Thymus (tissue), 11 donors: ENCODE measurements at regions not wholly inside any gene's neighbourhood (a gene's known extent, or its start where the extent isn't known, plus 50 kb on each side); places are given as distances from the start of the nearest gene placed in this dataset.
"Not testable (repeated sequence)": the region's sequence is repeated elsewhere in the genome, so short reads cannot be mapped to it uniquely, and the experiment has no call there.

Experiments
- DNase-seq, 9 donors: peaks; one replicate each; pipeline ENCODE4 v3.0.0-alpha.2; 2013; ENCODE audit warnings: low spot score in 9 of 9, low read depth in 6 of 9, missing footprints in 1 of 9
- H3K27ac ChIP-seq, 2 donors: one replicate each; pipeline ENCODE4 v1.5.1; 2013; ENCODE audit warnings: control low read depth in 1 of 2, low read depth in 1 of 2, low read length in 1 of 2, mild to moderate bottlenecking in 1 of 2, moderate library complexity in 1 of 2
- H3K27me3 ChIP-seq, 2 donors: one replicate each; pipeline ENCODE4 v1.5.1; 2013; ENCODE audit warnings: low read length in 1 of 2; ENCODE audit not compliant: control insufficient read depth in 2 of 2, insufficient read depth in 1 of 2
- H3K36me3 ChIP-seq, 2 donors: one replicate each; pipeline ENCODE4 v1.5.1; 2013; ENCODE audit warnings: low read length in 1 of 2, mild to moderate bottlenecking in 1 of 2, moderate library complexity in 1 of 2; ENCODE audit not compliant: control insufficient read depth in 2 of 2, insufficient read depth in 2 of 2
- H3K4me1 ChIP-seq, 2 donors: one replicate each; pipeline ENCODE4 v1.5.1; 2013; ENCODE audit warnings: low read length in 2 of 2; ENCODE audit not compliant: control insufficient read depth in 2 of 2, insufficient read depth in 2 of 2
- H3K4me3 ChIP-seq, 2 donors: one replicate each; pipeline ENCODE4 v1.5.1; 2013; ENCODE audit warnings: low read length in 2 of 2, control low read depth in 1 of 2, mild to moderate bottlenecking in 1 of 2
- H3K9me3 ChIP-seq, 2 donors: one replicate each; pipeline ENCODE4 v1.5.1; 2013; ENCODE audit warnings: low read length in 1 of 2, mild to moderate bottlenecking in 1 of 2; ENCODE audit not compliant: control insufficient read depth in 2 of 2, insufficient read depth in 1 of 2
- WGBS: extraction: QIAGEN DNeasy Blood & Tissue Kit; methylation state at CpG from one replicate; pipeline ENCODE4 v1.1.7; 2013; 5-methylcytosine and 5-hydroxymethylcytosine counted together
- donor health status: healthy.

GRCh38 chr7:96578606-96579005, 131.0 kb downstream of the SEM1 start:
- Histone ChIP-seq H3K4me3 (no peak overlapping the region), H3K27ac (no peak overlapping the region), H3K36me3 (no peaks in the 10 kb centered on the region), H3K27me3 (no peaks in the 10 kb centered on the region), H3K4me1 (no peaks in the 10 kb centered on the region), H3K9me3 (no peaks in the 10 kb centered on the region)
- no peak for DNase-seq

DNA sequence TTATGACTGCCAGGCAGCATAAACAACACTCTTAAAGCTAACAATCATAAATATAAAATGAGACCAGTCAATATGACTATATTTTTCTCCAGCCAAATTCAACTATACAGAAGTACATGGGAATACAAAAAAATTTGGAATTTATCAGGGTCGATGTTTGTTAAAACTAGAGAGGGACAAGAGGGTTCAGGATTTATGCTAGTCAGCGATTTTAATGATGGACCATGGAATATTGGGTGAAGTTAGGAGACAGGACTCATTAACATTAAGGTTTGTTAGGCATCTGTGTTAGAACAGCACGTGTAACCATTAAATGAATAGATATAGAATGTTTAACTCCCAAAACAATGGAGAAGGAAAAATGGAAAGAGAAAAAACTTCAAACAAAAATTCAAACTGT, 146.2 kb downstream of the SEM1 start:
- no peak overlapping the region for H3K4me3 ChIP-seq
- no peak for DNase-seq
- H3K27ac ChIP-seq: no peak overlapping the region
- no peaks in the 10 kb centered on the region for H3K36me3 ChIP-seq
- WGBS: 93% methylated on average over 3 of the region's 3 CpGs
- no peaks in the 10 kb centered on the region for H3K9me3 ChIP-seq
- no peaks in the 10 kb centered on the region for H3K27me3 ChIP-seq
- no peaks in the 10 kb centered on the region for H3K4me1 ChIP-seq

DNA sequence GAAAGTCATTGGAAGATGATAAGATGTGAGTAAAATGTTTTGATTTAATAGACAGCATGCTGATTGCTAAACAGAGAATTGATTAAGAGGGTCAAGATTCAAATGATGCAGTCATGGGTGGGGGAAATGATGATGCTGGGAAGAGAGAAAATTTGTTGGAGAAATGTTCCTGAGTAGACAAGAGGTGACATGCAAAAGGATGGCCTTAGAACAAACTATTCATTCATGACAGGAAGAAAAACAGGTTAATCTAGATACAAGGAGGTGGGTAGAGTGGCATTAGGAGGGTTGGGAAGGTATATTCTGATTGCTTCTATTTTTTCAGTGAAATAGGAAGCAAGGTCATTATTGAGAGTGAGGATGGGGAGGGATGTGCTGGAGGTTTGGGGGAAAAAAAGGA, 146.7 kb downstream of the SEM1 start:
- H3K4me3 ChIP-seq: no peak overlapping the region
- H3K27me3 ChIP-seq: no peaks in the 10 kb centered on the region
- no peaks in the 10 kb centered on the region for H3K9me3 ChIP-seq
- H3K27ac ChIP-seq: no peak overlapping the region
- no peak for DNase-seq
- no peaks in the 10 kb centered on the region for H3K36me3 ChIP-seq
- H3K4me1 ChIP-seq: no peaks in the 10 kb centered on the region

DNA sequence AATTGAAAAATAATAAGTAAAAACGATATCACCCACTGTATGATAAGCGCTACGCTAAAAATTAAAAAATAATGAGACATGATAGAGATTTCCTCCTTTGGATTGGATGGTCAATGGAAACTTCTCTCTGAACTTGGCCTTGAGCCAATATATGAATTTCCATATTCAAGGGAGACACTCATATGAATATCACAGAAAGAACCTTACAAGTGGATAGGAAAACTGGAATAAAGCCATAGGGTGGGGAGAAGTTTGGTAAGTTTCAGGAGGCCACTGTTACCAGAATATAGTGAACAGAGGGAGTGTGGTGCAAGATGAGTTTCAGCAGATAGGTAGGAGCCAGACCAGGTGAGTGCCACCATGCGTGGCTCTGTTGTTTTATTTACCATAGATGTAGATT, 147.2 kb downstream of the SEM1 start:
- WGBS: 74% methylated on average over 4 of the region's 4 CpGs
- Histone ChIP-seq H3K9me3 (no peaks in the 10 kb centered on the region), H3K27me3 (no peaks in the 10 kb centered on the region), H3K27ac (no peak overlapping the region), H3K4me3 (no peak overlapping the region), H3K36me3 (no peaks in the 10 kb centered on the region), H3K4me1 (no peaks in the 10 kb centered on the region)
- no peak for DNase-seq

DNA sequence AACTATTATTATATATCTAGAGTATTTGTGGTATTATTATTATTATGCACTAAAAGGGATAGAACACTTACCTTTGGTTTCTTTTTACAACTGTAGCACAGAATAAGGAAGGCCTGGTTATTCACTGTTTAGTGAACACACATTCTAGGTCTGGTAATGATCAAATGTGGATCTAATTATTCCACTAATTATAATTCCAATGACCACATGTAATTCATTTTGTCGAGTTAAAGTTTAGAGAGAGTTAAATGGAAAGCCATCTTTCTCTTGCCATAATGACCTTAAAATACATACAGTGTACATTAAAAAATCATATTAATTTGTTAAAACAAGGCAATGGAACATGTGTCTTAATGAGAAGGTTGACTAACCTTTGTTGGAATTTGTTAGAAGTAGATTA, 147.8 kb downstream of the SEM1 start:
- no peak for DNase-seq
- 96% methylated on average over 1 of the region's 1 CpG for WGBS

GRCh38 chr7:96558530-96558929, 151.1 kb downstream of the SEM1 start:
- Histone ChIP-seq H3K4me3 (no peak overlapping the region), H3K9me3 (no peaks in the 10 kb centered on the region), H3K36me3 (no peaks in the 10 kb centered on the region), H3K4me1 (no peaks in the 10 kb centered on the region), H3K27ac (no peak overlapping the region), H3K27me3 (no peaks in the 10 kb centered on the region)
- 88% methylated on average over 2 of the region's 2 CpGs for WGBS
- DNase-seq: no peak

More for the DNA sequence above, 147.8 kb downstream of the SEM1 start:
- no peaks in the 10 kb centered on the region for H3K9me3 ChIP-seq
- H3K27ac ChIP-seq: no peak overlapping the region
- H3K4me3 ChIP-seq: no peak overlapping the region
- no peaks in the 10 kb centered on the region for H3K27me3 ChIP-seq
- H3K4me1 ChIP-seq: no peaks in the 10 kb centered on the region
- no peaks in the 10 kb centered on the region for H3K36me3 ChIP-seq

- WGBS: 99% methylated on average over 9 of the region's 9 CpGs
- H3K27me3 ChIP-seq: no peaks in the 10 kb centered on the region
- H3K4me3 ChIP-seq: no peak overlapping the region
- no peaks in the 10 kb centered on the region for H3K4me1 ChIP-seq
- no peak for DNase-seq
- no peaks in the 10 kb centered on the region for H3K36me3 ChIP-seq
- H3K9me3 ChIP-seq: no peaks in the 10 kb centered on the region
- H3K27ac ChIP-seq: no peak overlapping the region
These were observed 151.6 kb downstream of the SEM1 start for GRCh38 chr7:96558093-96558492.

DNA sequence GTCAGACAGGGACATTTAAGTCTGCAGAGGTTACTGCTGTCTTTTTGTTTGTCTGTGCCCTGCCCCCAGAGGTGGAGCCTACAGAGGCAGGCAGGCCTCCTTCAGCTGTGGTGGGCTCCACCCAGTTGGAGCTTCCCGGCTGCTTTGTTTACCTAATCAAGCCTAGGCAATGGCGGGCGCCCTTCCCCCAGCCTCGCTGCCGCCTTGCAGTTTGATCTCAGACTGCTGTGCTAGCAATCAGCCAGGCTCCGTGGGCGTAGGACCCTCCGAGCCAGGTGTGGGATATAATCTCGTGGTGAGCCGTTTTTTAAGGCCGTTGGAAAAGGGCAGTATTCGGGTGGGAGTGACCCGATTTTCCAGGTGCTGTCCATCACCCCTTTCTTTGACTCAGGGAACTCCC, 152.0 kb downstream of the SEM1 start:
- 88% methylated on average over 13 of the region's 13 CpGs for WGBS
- DNase-seq, H3K4me3 ChIP-seq, H3K27me3 ChIP-seq, H3K9me3 ChIP-seq, H3K27ac ChIP-seq, H3K4me1 ChIP-seq, H3K36me3 ChIP-seq: not testable (repeated sequence)

GRCh38 chr7:96548664-96549063, 161.0 kb downstream of the SEM1 start:
- Histone ChIP-seq H3K4me3 (no peak overlapping the region), H3K36me3 (no peaks in the 10 kb centered on the region), H3K4me1 (no peaks in the 10 kb centered on the region), H3K27me3 (no peaks in the 10 kb centered on the region), H3K27ac (no peak overlapping the region), H3K9me3 (no peaks in the 10 kb centered on the region)
- DNase-seq: no peak
- WGBS: 97% methylated on average over 5 of the region's 5 CpGs

- no peak for DNase-seq
- no peak overlapping the region for H3K27ac ChIP-seq
- no peak overlapping the region for H3K4me3 ChIP-seq
- H3K36me3 ChIP-seq: no peaks in the 10 kb centered on the region
- H3K4me1 ChIP-seq: no peaks in the 10 kb centered on the region
- 86% methylated on average over 3 of the region's 3 CpGs for WGBS
- H3K9me3 ChIP-seq: no peaks in the 10 kb centered on the region
- no peaks in the 10 kb centered on the region for H3K27me3 ChIP-seq
These were observed 162.3 kb downstream of the SEM1 start for GRCh38 chr7:96547371-96547811.
